ENCODE measurements at regions not wholly inside any gene's neighbourhood (a gene's known extent, or its start where the extent isn't known, plus 50 kb on each side); places are given as distances from the start of the nearest gene placed in this dataset.

GRCh38 chr10:129350690-129351089 is 116.4 kb upstream of the MGMT start:
- no peak for DNase-seq (ENCODE audit: low read depth in 2 of 2)

- DNase-seq (ENCODE audit: low read depth in 2 of 2) = no peak
These were observed 113.9 kb upstream of the MGMT start for GRCh38 chr10:129353101-129353500.

GRCh38 chr10:129360046-129360445 is 107.0 kb upstream of the MGMT start:
- DNase-seq (ENCODE audit: low read depth in 2 of 2) = no peak

GRCh38 chr10:129361676-129362376 is 105.2 kb upstream of the MGMT start:
- no peak for DNase-seq (ENCODE audit: low read depth in 2 of 2)

GRCh38 chr10:129364949-129365348 is 102.1 kb upstream of the MGMT start:
- no peak for DNase-seq (ENCODE audit: low read depth in 2 of 2)

- peak in 1 of 2 donors; percentile 8 for DNase-seq (ENCODE audit: low read depth in 2 of 2)
These were observed 101.2 kb upstream of the MGMT start for GRCh38 chr10:129365767-129366402.

GRCh38 chr10:129366450-129366849 is 100.6 kb upstream of the MGMT start:
- DNase-seq (ENCODE audit: low read depth in 2 of 2) = no peak

GRCh38 chr10:129369566-129369965 is 97.5 kb upstream of the MGMT start:
- no peak for DNase-seq (ENCODE audit: low read depth in 2 of 2)

GRCh38 chr10:129371541-129371940 is 95.5 kb upstream of the MGMT start:
- DNase-seq (ENCODE audit: low read depth in 2 of 2) = no peak

- DNase-seq (ENCODE audit: low read depth in 2 of 2) = no peak
These were observed 94.9 kb upstream of the MGMT start for GRCh38 chr10:129372172-129372571.

- no peak for DNase-seq (ENCODE audit: low read depth in 2 of 2)
These were observed 93.8 kb upstream of the MGMT start for GRCh38 chr10:129373231-129373630.

- no peak for DNase-seq (ENCODE audit: low read depth in 2 of 2)
These were observed 93.3 kb upstream of the MGMT start for GRCh38 chr10:129373718-129374117.

GRCh38 chr10:129375171-129375570 is 91.9 kb upstream of the MGMT start:
- no peak for DNase-seq (ENCODE audit: low read depth in 2 of 2)

- no peak for DNase-seq (ENCODE audit: low read depth in 2 of 2)
These were observed 91.1 kb upstream of the MGMT start for GRCh38 chr10:129375912-129376311.

GRCh38 chr10:129380279-129380678 is 86.8 kb upstream of the MGMT start:
- no peak for DNase-seq (ENCODE audit: low read depth in 2 of 2)

GRCh38 chr10:129381741-129382140 is 85.3 kb upstream of the MGMT start:
- DNase-seq (ENCODE audit: low read depth in 2 of 2) = no peak

GRCh38 chr10:129382401-129382800 is 84.6 kb upstream of the MGMT start:
- DNase-seq (ENCODE audit: low read depth in 2 of 2) = no peak

- no peak for DNase-seq (ENCODE audit: low read depth in 2 of 2)
These were observed 83.4 kb upstream of the MGMT start for GRCh38 chr10:129383651-129384050.

- no peak for DNase-seq (ENCODE audit: low read depth in 2 of 2)
These were observed 81.4 kb upstream of the MGMT start for GRCh38 chr10:129385600-129385999.

- no peak for DNase-seq (ENCODE audit: low read depth in 2 of 2)
These were observed 80.4 kb upstream of the MGMT start for GRCh38 chr10:129386415-129387257.

- no peak for DNase-seq (ENCODE audit: low read depth in 2 of 2)
These were observed 79.8 kb upstream of the MGMT start for GRCh38 chr10:129387258-129387525.

GRCh38 chr10:129388435-129388834 is 78.6 kb upstream of the MGMT start:
- no peak for DNase-seq (ENCODE audit: low read depth in 2 of 2)

GRCh38 chr10:129389194-129389593 is 77.8 kb upstream of the MGMT start:
- DNase-seq (ENCODE audit: low read depth in 2 of 2) = no peak

Data from stimulated activated CD4-positive, alpha-beta T cell treated with anti-CD3 and anti-CD28 coated beads, Interleukin-4, amount 100 ng/mL, for 48 hours (primary cell).